Fibroblast of villous mesenchyme (primary cell): ENCODE measurements at regions not wholly inside any gene's neighbourhood (a gene's known extent, or its start where the extent isn't known, plus 50 kb on each side); places are given as distances from the start of the nearest gene placed in this dataset.

ENCODE experiments used
- DNase-seq: peaks from one replicate; pipeline ENCODE4 v3.0.0-alpha.2; 2010; ENCODE audit warnings: low read depth
- H3K4me3 ChIP-seq: 2 replicates; pipeline ENCODE4 v1.5.1; 2011; ENCODE audit warnings: low read depth, mild to moderate bottlenecking, low read length
- CTCF ChIP-seq: IDR thresholded peaks from 2 replicates; pipeline ENCODE4 v1.5.1; 2012; ENCODE audit warnings: low read depth, mild to moderate bottlenecking, low read length; ENCODE audit not compliant: insufficient read depth

GRCh38 chr21:38610623-38611251 lies 112.5 kb upstream of the ERG start:
- H3K4me3 ChIP-seq, result no peak overlapping the region
- no peak for TF ChIP-seq CTCF

GRCh38 chr21:38611277-38611676 lies 113.0 kb upstream of the ERG start:
- no peak for TF ChIP-seq CTCF
- no peak for DNase-seq
- no peak overlapping the region for H3K4me3 ChIP-seq

More at GRCh38 chr21:38610623-38611251, 112.5 kb upstream of the ERG start:
- DNase-seq, result no peak

- no peak for TF ChIP-seq CTCF
- no peak for DNase-seq
- H3K4me3 ChIP-seq, result no peak overlapping the region
These were observed 115.4 kb upstream of the ERG start for GRCh38 chr21:38613686-38614085.

- DNase-seq, result no peak
- no peak for TF ChIP-seq CTCF
- no peak overlapping the region for H3K4me3 ChIP-seq
These were observed 116.3 kb upstream of the ERG start for GRCh38 chr21:38614558-38614957.

- TF ChIP-seq CTCF, result no peak
- no peak overlapping the region for H3K4me3 ChIP-seq
- DNase-seq, result no peak
These were observed 121.2 kb upstream of the ERG start for GRCh38 chr21:38619480-38619879.

- no peak for TF ChIP-seq CTCF
- no peak for DNase-seq
These were observed 121.8 kb upstream of the ERG start for GRCh38 chr21:38619992-38620479.

GRCh38 chr21:38621132-38621531 lies 122.9 kb upstream of the ERG start:
- DNase-seq, result no peak
- TF ChIP-seq CTCF, result no peak
- no peak overlapping the region for H3K4me3 ChIP-seq

More at GRCh38 chr21:38619992-38620479, 121.8 kb upstream of the ERG start:
- no peak overlapping the region for H3K4me3 ChIP-seq
